HepG2 (cell line): ENCODE measurements at regions not wholly inside any gene's neighbourhood (a gene's known extent, or its start where the extent isn't known, plus 50 kb on each side); places are given as distances from the start of the nearest gene placed in this dataset.

ENCODE experiments used
- CREB1 ChIP-seq, 2 experiments: fragments of 450-650 bp in 1 of 2; IDR thresholded peaks; 2 replicates each; pipeline ENCODE4 v1.6.1; 2016 to 2017; ENCODE audit warnings: control low read depth in 1 of 2, mild to moderate bottlenecking in 1 of 2, missing compliant biosample characterization in 1 of 2, missing genetic modification characterization in 1 of 2
- MXI1 ChIP-seq: IDR thresholded peaks from 3 replicates; pipeline ENCODE4 v1.6.1; 2012; ENCODE audit warnings: low read depth, low read length, inconsistent platforms, borderline replicate concordance
- PLRG1 ChIP-seq: fragments of 450-650 bp; conservative IDR thresholded peaks from 2 replicates; pipeline ENCODE4 v1.6.1; 2016
- POLR2A ChIP-seq, 2 experiments: IDR thresholded peaks; 2 replicates each; pipeline ENCODE4 v1.6.1; 2011; ENCODE audit warnings: low read depth in 2 of 2, low read length in 2 of 2, mild to moderate bottlenecking in 1 of 2, moderate library complexity in 1 of 2; ENCODE audit not compliant: insufficient read depth in 1 of 2
- RBM39 ChIP-seq: fragments of 200-400 bp; formaldehyde crosslinking; IDR thresholded peaks from one replicate; pipeline ENCODE4 v1.6.1; 2018; ENCODE audit warnings: antibody characterized with exemption, mild to moderate bottlenecking, low read depth, low read length; ENCODE audit not compliant: poor library complexity, severe bottlenecking
- STAT5B ChIP-seq: sonication (generic); formaldehyde crosslinking; IDR thresholded peaks from 2 replicates; pipeline ENCODE4 v1.4.0; 2020; ENCODE audit warnings: missing genetic modification reagents
- ZNF782 ChIP-seq: sonication (generic); formaldehyde crosslinking; IDR thresholded peaks from 2 replicates; pipeline ENCODE4 v1.4.0; 2020; ENCODE audit warnings: missing genetic modification reagents, mild to moderate bottlenecking, borderline replicate concordance
- TF ChIP-seq, protein P1 (sequence below): sonication (generic); formaldehyde crosslinking; IDR thresholded peaks from 2 replicates; pipeline ENCODE4 v1.4.0; 2020; ENCODE audit warnings: missing genetic modification reagents
- TF ChIP-seq, protein P2 (sequence below): sonication (generic); formaldehyde crosslinking; IDR thresholded peaks from 2 replicates; pipeline ENCODE4 v1.5.0; 2020; ENCODE audit warnings: mild to moderate bottlenecking, missing genetic modification reagents, moderate library complexity
- TF ChIP-seq, protein P3 (sequence below): IDR thresholded peaks from 2 replicates; pipeline ENCODE4 v1.6.1; 2016; ENCODE audit warnings: low read depth, borderline replicate concordance

GRCh38 chr3:193779933-193780332 is 186.9 kb downstream of the OPA1 start:
- TF ChIP-seq, protein P1, sequence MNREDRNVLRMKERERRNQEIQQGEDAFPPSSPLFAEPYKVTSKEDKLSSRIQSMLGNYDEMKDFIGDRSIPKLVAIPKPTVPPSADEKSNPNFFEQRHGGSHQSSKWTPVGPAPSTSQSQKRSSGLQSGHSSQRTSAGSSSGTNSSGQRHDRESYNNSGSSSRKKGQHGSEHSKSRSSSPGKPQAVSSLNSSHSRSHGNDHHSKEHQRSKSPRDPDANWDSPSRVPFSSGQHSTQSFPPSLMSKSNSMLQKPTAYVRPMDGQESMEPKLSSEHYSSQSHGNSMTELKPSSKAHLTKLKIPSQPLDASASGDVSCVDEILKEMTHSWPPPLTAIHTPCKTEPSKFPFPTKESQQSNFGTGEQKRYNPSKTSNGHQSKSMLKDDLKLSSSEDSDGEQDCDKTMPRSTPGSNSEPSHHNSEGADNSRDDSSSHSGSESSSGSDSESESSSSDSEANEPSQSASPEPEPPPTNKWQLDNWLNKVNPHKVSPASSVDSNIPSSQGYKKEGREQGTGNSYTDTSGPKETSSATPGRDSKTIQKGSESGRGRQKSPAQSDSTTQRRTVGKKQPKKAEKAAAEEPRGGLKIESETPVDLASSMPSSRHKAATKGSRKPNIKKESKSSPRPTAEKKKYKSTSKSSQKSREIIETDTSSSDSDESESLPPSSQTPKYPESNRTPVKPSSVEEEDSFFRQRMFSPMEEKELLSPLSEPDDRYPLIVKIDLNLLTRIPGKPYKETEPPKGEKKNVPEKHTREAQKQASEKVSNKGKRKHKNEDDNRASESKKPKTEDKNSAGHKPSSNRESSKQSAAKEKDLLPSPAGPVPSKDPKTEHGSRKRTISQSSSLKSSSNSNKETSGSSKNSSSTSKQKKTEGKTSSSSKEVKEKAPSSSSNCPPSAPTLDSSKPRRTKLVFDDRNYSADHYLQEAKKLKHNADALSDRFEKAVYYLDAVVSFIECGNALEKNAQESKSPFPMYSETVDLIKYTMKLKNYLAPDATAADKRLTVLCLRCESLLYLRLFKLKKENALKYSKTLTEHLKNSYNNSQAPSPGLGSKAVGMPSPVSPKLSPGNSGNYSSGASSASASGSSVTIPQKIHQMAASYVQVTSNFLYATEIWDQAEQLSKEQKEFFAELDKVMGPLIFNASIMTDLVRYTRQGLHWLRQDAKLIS, result no peak
- no peak for TF ChIP-seq STAT5B
- no peak for TF ChIP-seq CREB1 (IDR thresholded peaks at IDR 0.05)
- TF ChIP-seq CREB1 (CRISPR knock-in tag; IDR thresholded peaks at IDR 0.05), result no peak
- no peak for TF ChIP-seq POLR2A (IDR thresholded peaks at IDR 0.05; ENCODE audit: insufficient read depth in 1 of 2, low read depth in 2 of 2, low read length in 2 of 2)
- TF ChIP-seq, protein P2, sequence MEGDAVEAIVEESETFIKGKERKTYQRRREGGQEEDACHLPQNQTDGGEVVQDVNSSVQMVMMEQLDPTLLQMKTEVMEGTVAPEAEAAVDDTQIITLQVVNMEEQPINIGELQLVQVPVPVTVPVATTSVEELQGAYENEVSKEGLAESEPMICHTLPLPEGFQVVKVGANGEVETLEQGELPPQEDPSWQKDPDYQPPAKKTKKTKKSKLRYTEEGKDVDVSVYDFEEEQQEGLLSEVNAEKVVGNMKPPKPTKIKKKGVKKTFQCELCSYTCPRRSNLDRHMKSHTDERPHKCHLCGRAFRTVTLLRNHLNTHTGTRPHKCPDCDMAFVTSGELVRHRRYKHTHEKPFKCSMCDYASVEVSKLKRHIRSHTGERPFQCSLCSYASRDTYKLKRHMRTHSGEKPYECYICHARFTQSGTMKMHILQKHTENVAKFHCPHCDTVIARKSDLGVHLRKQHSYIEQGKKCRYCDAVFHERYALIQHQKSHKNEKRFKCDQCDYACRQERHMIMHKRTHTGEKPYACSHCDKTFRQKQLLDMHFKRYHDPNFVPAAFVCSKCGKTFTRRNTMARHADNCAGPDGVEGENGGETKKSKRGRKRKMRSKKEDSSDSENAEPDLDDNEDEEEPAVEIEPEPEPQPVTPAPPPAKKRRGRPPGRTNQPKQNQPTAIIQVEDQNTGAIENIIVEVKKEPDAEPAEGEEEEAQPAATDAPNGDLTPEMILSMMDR (CRISPR knock-in tag), result no peak
- no peak for TF ChIP-seq MXI1
- TF ChIP-seq RBM39, result no peak
- no peak for TF ChIP-seq ZNF782 (CRISPR knock-in tag)
- no peak for TF ChIP-seq PLRG1
- TF ChIP-seq, protein P3, sequence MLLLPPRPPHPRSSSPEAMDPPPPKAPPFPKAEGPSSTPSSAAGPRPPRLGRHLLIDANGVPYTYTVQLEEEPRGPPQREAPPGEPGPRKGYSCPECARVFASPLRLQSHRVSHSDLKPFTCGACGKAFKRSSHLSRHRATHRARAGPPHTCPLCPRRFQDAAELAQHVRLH, result no peak
